H7 (cell line): ENCODE measurements at regions not wholly inside any gene's neighbourhood (a gene's known extent, or its start where the extent isn't known, plus 50 kb on each side); places are given as distances from the start of the nearest gene placed in this dataset.

ENCODE experiments used
- DNase-seq: peaks from one replicate; pipeline ENCODE4 v3.0.0; 2012
- H3K27me3 ChIP-seq: 2 replicates; pipeline ENCODE4 v1.6.0; 2011; ENCODE audit warnings: mild to moderate bottlenecking, low read length; ENCODE audit not compliant: control insufficient read depth, insufficient read depth
- H3K36me3 ChIP-seq: replicated peaks from 2 replicates; pipeline ENCODE4 v1.5.1; 2011; ENCODE audit warnings: low read length; ENCODE audit not compliant: control insufficient read depth, insufficient read depth
- H3K4me3 ChIP-seq: 2 replicates; pipeline ENCODE4 v1.5.1; 2011; ENCODE audit warnings: low read depth, mild to moderate bottlenecking, control low read depth, low read length, moderate library complexity; ENCODE audit not compliant: insufficient read depth

DNA sequence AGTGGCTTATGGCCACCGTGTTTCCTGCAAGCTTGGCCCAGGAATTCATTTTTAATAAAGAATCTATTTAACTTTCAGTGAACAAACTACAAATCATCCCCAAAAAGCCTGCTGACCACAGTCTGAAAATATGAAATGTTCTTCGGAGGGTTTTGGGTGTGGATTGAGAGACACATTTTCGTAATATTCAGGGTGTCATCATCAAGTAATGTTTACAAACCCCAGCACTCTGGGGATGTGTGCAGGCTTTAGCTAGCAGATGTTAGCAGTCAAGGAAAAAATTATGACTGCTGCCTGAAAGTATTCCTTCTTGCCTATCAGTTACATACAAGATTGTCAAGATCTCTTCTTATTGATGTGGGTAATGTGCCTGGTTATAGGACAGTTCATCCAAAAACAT is 143.9 kb upstream of the FN1 start:
- DNase-seq, result no peak
- no peak overlapping the region for H3K4me3 ChIP-seq

DNA sequence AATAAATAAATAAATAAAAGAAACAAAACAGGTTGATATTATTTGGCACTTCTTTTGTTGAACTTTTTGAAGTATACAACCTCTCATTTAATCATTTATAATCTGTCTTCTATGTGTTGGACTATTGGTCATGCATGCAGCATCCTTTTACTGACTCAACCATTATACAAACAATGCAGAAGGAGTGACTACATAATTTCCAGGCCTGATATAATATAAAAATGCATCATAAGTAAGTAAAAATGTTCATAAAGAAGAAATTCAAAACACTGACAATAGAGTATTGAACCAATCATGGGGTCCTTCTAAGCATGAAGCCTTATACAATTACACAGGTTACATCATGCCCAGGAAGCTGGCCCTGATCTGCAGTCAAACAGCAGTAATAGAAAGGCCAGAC is 141.5 kb upstream of the FN1 start:
- DNase-seq, result no peak
- Histone ChIP-seq H3K36me3 (no peaks in the 10 kb centered on the region), H3K4me3 (no peak overlapping the region), H3K27me3 (peaks cover 1% of the 10 kb centered on the region; the same call in 1 of the 2 replicates)

More for the DNA sequence above, 143.9 kb upstream of the FN1 start:
- no peaks in the 10 kb centered on the region for H3K36me3 ChIP-seq
- H3K27me3 ChIP-seq, result peaks cover 1% of the 10 kb centered on the region; the same call in 1 of the 2 replicates

DNA sequence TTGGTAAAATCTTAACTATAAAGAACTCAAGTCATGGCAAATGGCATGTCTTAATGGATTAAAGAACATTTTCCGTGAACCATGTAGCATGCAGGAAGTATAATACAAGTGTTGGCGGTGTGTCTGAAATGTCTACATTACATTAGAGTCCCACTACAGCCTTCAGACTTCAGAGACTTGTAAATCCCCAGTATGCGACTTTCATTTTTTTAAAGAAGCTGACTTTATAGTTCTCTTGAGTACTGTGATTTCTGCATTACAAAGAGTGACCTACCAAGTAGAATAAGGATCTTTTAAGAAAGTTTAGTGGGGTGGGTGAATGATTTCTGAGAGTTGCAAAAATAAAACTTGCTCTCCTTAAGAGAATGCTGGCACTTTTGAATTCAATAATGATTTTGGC is 140.7 kb upstream of the FN1 start:
- peaks cover 1% of the 10 kb centered on the region; the same call in 1 of the 2 replicates for H3K27me3 ChIP-seq
- DNase-seq, result no peak
- no peak overlapping the region for H3K4me3 ChIP-seq
- no peaks in the 10 kb centered on the region for H3K36me3 ChIP-seq

DNA sequence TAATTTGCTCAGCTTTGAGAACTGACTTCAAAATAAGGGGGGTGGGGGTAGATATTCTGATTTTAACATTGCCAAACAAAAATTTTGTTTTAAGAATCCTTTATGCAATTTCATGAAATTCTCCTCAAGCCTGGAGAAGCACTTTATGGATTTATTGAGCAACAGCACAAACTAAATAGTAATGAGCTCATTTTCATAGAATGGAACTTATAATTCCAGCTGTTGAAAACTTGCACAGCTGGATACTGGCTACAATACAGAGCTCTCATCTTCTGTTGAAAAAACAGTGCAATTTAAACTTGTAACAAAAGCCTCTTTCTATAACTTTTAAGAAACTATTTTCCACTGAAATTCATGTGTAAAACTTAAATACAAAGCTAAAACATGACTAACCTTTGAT is 137.6 kb upstream of the FN1 start:
- Histone ChIP-seq H3K4me3 (no peak overlapping the region), H3K36me3 (no peaks in the 10 kb centered on the region), H3K27me3 (peaks cover 1% of the 10 kb centered on the region; the same call in 1 of the 2 replicates)
- DNase-seq, result no peak

DNA sequence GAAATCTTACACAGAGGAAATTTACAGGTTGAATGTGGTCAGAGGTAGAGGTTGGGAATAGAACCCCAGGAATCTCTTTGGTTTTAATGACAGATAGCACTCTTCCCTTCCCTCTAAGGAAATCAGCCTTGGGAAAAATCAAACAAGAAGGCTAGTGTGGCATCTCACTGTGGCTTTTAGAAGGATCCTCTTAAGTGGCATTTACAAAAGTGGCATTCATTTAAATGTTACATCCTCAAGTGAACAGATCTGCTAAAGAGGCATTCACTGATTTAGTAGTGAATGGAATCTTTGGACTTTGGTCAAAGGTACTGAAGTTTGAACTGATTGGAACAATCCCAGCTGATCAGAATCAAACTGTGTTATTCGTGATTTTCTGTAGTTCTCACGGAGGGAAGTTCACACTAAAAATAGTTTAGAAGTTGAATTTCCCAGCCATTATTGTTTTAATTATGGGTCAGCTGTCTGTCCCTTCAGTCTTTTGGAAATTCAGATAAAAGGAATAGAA is 136.5 kb upstream of the FN1 start:
- Histone ChIP-seq H3K36me3 (no peaks in the 10 kb centered on the region), H3K27me3 (peaks cover 1% of the 10 kb centered on the region; the same call in 1 of the 2 replicates), H3K4me3 (no peak overlapping the region)
- DNase-seq, result no peak

DNA sequence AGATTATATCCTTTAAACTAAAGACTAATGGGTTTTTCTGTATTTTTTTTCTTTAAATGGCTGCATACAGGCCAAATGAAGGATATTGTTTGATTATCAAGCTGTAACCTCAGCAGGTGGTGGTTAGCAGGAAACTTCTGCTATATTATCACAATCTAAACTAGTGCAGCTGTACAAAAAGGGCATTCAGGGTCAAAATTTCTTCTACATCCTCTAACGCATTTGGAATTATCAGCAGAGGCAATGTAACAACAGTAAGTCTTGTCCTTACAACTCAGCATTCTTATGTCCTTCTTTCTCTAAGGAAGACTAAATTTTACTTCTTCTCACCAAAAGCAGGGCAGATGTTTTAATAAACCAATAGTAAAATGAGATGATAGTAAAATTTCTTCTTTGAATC is 135.8 kb upstream of the FN1 start:
- Histone ChIP-seq H3K4me3 (no peak overlapping the region), H3K27me3 (peaks cover 1% of the 10 kb centered on the region; the same call in 1 of the 2 replicates), H3K36me3 (no peaks in the 10 kb centered on the region)
- no peak for DNase-seq

DNA sequence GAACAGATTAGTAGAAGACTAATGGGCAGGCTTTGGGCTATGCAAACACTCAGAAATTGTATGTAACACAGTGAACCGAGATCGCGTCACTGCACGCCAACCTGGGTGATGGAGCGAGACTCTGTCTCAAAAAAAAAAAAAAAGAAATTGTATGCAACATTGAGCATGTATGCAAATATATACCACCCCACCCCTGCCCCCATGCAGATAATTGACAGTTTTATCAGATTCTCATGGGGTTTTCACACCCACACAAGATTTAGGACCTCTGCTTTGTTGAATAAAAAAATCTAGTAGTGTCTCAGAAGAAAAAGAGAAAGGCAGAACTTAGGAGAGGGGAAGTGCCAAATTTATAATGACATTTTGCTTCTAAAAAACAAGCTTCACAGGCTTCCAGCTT is 131.6 kb upstream of the FN1 start:
- Histone ChIP-seq H3K36me3 (no peaks in the 10 kb centered on the region), H3K27me3 (no peaks in the 10 kb centered on the region), H3K4me3 (no peak overlapping the region)
- DNase-seq, result no peak

DNA sequence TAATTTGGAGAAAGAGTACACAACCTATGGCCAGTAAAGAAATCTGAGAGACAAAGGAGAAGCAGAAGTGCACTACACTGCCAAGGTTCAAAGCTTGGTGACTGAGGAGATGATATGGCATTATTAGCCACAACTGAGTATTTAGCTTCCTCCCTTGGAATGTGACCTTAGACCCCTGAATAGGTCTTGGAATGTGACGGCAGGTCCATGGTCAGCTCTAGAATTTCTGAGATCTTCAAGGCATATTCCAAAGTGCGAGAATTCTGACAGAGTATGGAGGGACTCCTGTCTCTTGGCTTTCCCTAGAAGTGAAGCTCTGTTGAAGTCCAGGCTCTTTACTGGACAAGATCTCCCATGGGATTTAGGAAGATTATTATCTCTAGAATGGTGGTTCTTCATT is 130.0 kb upstream of the FN1 start:
- H3K27me3 ChIP-seq, result no peaks in the 10 kb centered on the region
- DNase-seq, result no peak
- H3K36me3 ChIP-seq, result no peaks in the 10 kb centered on the region
- H3K4me3 ChIP-seq, result no peak overlapping the region

DNA sequence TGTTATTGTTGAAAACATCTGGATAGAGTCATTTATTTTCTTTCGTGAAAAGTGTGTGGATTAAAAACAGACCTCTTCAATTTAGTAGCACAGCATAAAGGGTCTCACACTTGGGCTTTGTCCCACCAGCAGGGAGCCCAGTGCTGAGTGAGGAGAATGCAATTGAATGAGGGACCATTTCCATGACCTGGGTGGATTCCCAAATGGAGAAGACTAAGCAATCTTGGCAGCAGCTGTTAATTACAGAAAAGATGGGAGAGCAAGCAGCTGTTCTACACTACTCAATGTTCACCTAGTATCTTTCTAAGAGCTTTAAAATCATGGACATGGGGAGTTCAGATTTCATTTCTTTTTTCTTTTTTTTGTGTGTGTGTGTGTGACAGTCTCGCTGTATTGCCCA is 121.8 kb upstream of the FN1 start:
- H3K36me3 ChIP-seq, result no peaks in the 10 kb centered on the region
- no peak overlapping the region for H3K4me3 ChIP-seq
- H3K27me3 ChIP-seq, result no peaks in the 10 kb centered on the region
- DNase-seq, result no peak

DNA sequence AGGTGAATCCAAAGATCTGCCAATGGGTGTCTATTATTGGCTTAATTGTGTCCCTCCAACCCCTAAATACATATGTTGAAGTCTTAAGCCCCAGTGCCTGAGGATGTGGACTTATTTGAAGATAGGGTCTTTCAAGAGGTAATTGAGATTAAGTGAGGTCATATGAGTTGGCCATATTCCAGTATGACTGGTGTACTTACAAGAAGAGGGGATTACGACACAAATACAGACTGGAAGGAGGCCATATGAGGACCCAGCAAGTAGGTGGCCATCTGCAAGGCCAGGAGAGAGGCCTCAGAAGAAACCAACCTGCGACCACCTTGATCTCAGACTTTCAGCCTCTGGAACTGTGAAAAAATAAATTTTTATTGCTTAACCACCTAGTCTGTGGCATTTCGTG is 121.1 kb upstream of the FN1 start:
- no peak for DNase-seq
- H3K27me3 ChIP-seq, result no peaks in the 10 kb centered on the region
- H3K36me3 ChIP-seq, result no peaks in the 10 kb centered on the region
- no peak overlapping the region for H3K4me3 ChIP-seq

DNA sequence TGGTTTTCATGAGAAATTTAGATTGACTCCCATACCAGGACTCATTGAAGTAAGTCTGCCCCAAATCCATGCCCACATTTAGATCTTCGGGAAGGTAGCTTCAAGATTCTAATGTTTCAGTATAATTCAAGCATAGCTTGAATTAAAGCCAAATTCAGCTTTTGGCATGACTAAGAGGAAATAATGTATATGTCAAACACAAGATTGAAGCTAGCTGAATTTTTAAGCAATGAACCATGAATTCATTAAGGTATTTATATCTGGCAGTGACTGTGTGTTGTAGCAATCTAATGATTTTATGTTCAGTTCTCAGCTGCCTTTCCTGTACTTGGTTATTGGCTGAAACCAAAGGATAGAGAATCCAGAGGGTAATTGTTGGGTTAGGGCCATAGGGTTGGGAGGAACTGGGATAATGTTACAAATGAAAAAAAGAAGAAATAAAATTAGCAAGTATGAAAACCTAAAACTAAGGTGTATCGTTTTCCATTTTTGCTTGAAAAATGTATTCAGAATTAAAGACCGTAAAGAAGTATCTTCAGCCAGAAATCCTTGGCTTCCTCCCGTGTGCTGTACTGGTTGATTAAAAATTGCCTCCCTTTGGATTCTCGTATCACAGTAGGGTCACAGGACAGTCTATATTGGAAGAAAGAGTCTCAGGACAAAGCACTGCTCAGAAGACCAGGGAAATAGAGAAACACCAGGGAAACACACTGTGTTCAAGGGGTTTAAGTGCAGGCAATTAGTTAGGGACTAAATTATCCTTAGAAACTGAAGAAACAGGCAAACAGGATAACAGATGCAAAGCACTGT is 119.0 kb upstream of the FN1 start:
- Histone ChIP-seq H3K27me3 (no peaks in the 10 kb centered on the region), H3K36me3 (no peaks in the 10 kb centered on the region), H3K4me3 (no peak overlapping the region)
- DNase-seq, result no peak

DNA sequence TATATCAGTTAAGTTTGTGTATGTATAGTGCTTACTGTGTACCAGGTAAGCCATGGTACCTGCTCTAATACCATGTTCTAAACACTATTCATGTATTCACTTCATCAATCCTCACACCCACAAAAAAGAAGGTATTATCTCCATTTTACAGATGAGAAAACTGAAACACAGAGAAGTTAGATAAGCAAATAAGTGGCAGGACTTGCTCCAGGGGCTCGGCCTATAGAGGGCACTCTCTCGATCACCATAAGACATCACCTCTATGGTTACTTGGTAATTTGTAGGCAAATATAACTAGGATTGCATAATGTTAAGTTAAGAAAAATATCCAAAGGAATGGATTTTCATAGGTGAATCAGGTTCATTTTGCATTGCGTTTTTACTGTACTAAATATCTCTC is 118.1 kb upstream of the FN1 start:
- no peaks in the 10 kb centered on the region for H3K27me3 ChIP-seq
- no peak for DNase-seq
- H3K36me3 ChIP-seq, result no peaks in the 10 kb centered on the region
- no peak overlapping the region for H3K4me3 ChIP-seq

DNA sequence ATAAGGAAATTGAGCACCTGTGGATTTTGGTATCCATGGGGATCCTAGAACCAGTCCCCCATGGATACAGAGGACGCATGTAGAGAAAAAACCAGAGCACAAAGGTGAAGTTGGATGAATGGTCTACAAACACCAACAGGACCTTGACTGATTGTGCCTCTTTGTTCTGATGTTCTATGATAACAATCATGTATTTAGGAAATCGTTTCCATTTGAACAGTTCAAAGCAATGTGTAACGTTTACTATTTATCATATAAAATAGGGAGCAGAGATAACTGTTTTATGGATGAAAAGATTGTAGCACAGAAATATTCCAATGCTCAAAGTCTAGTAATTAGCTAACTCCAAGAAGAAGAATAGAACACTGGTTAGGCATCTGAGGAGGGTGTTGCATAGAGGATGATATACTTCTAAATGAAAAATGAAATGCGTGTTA is 116.3 kb upstream of the FN1 start:
- H3K4me3 ChIP-seq, result no peak overlapping the region
- DNase-seq, result no peak
- H3K36me3 ChIP-seq, result no peaks in the 10 kb centered on the region
- H3K27me3 ChIP-seq, result no peaks in the 10 kb centered on the region

DNA sequence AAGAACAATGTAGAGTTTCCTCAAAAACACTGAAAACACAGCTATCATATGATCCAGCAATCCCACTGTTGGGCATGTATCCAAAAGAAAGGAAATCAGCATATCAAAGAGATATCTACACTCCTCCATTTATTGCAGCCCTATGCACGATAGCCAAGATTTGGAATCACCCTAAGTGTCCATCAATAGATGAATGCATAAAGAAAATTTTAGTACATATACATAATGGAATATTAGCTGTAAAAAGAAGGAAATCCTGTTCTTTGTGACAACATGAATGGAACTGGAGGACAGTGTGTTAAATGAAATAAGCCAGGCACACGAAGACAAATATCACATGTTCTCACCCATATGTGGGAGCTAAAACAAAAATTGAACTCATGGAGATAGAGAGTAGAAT is 114.5 kb upstream of the FN1 start:
- Histone ChIP-seq H3K27me3 (no peaks in the 10 kb centered on the region), H3K4me3 (no peak overlapping the region), H3K36me3 (no peaks in the 10 kb centered on the region)
- no peak for DNase-seq

DNA sequence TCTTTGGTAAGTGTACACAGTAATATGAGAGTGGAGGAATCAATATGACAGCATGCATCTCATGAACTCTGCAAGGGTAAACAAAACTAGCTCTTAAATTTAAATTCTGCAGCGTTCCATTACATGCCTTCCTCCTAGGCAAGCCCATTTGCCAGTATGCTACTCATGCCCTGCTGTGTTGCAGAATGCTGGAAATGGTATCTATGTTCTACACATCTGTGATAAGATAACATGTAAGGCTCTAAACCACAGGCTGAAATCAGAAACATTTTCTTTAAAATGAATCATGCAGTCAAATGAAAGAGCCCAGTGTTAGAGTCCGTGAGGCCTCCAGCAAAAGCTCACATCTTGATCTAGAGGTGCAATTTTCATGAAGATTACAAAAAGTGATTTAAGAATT is 112.8 kb upstream of the FN1 start:
- Histone ChIP-seq H3K27me3 (no peaks in the 10 kb centered on the region), H3K36me3 (no peaks in the 10 kb centered on the region), H3K4me3 (no peak overlapping the region)
- no peak for DNase-seq
